ENCODE measurements at regions not wholly inside any gene's neighbourhood (a gene's known extent, or its start where the extent isn't known, plus 50 kb on each side); places are given as distances from the start of the nearest gene placed in this dataset.

DNA sequence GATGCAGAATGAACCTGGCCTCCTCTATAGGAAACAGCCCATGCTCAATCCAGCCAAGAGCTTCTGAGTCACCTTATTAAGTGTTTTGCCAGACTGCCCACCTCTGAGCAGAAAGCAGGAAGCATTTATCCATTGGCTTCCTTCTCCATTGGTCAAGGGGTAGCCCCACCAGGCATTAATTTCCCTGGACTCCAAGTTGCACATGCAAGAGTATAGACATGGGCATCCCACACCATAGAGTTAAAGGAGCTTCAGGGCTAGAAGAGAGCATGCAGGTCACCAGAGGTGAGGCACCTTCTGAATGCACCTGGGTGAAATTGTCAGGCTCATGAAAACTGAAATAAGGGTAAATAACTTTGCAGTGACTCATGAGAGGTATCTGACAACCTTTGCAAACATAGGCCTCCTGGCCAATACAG lies 230.8 kb upstream of the STAC start:
- TF ChIP-seq CTCF (conservative IDR thresholded peaks at IDR 0.05; ENCODE audit: low read length) (no peak), EZH2phosphoT487 (IDR thresholded peaks at IDR 0.05; ENCODE audit: borderline replicate concordance) (no peak)
